HG02885 (cell line): ENCODE measurements at regions not wholly inside any gene's neighbourhood (a gene's known extent, or its start where the extent isn't known, plus 50 kb on each side); places are given as distances from the start of the nearest gene placed in this dataset.
"Not testable (repeated sequence)": the region's sequence is repeated elsewhere in the genome, so short reads cannot be mapped to it uniquely, and the experiment has no call there.

Source experiments
- ATAC-seq: cut with Tn5 transposase; IDR thresholded peaks from one replicate; pipeline ENCODE4 v1.9.1; 2021; ENCODE audit warnings: mild to moderate bottlenecking; ENCODE audit not compliant: unreplicated experiment, poor library complexity

GRCh38 chr9:25861421-25861820 lies 183.2 kb upstream of the TUSC1 start:
- ATAC-seq = no peak

GRCh38 chr9:25857147-25857546 lies 178.9 kb upstream of the TUSC1 start:
- ATAC-seq = no peak

GRCh38 chr9:25850803-25851202 lies 172.6 kb upstream of the TUSC1 start:
- ATAC-seq = no peak

DNA sequence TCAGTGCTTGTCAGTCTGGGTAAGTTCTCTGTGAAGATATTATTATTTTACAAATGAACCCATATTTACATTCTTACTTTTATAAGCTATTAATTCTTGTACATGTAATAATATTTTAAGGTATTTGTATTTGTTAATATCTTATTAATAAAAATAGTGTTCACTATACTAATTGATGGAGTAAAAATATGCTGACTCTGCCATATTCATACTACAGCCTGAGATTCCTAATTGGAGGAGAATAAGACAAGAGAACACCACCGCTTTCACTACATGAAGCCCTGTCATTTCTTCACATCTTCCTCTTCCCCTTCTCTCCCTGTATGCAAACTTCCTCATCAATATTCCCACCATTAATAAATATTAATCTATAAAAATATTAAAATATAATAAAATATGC lies 167.6 kb upstream of the TUSC1 start:
- no peak for ATAC-seq

DNA sequence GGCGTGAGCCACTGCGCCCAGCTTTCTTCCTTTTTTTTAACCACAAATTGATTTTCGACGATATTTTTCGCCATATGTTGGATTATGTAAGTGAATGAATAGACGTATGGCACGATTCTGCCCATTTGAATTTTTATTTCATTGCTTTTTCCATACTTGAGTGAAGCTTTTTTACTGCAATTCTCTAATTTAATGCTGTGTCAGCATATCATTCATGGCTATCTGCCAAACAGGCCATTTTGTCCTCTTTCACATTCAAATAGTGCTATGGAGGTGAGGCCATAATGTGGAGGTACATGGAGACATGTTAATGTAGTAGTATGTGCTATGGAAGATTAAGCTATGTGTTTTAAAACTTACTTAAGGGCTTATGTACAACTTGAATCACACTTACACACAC lies 152.1 kb upstream of the TUSC1 start:
- no peak for ATAC-seq

GRCh38 chr9:25827626-25828025 lies 149.4 kb upstream of the TUSC1 start:
- ATAC-seq = no peak

DNA sequence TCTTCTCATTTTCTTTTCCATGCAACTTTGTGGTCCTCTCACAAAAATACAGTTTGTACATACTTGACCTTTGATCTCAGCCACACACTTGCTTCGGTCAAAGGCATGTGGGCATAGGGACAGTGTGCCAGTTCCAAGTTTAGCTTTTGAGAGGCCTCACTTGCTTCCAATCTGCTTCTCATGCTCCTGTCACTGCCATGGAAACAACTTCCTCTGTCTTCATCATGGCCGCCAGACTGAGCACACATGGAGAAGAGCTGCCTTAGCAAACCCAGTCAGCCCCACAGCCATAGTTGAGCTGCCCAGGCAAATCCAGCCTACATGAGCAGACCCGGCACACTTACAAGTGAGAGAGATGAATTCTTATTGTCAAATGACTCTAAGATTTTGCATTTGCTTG lies 138.2 kb upstream of the TUSC1 start:
- no peak for ATAC-seq

DNA sequence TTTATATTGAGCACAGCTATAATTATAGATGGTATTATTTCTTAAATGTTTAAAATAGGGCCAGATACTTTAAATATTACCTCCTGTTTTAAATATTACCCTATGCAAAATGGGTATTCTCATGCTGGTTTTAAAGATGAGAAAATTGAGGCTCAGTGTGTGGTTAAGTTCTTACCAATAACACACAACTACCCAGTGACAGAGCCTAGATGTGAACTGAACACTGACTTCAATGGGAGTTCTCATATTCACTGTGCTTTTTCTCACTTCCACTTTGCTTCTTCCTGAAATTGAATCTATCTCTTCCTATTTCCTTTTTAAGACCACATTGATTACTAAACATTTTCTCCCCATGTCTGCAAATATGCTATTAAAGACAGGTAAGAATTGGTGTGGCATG lies 135.8 kb upstream of the TUSC1 start:
- no peak for ATAC-seq

DNA sequence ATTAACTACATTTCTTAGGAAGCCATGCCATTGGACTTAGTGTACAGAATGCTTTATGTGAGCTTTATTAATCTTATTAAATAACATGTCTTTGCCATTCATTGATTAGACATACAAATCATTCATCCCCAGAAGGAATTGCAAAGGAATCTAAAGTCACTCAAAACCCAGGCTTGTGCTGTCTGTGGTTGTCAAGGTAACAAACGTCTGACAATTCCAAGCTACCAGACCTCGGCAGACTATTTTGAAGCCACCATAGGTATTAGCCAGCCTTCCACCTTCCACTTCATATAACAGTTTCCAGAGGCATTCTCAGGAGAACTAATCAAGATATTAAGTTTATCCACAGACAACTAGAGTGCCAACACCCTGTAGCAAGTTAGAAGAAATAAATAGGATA lies 135.2 kb upstream of the TUSC1 start:
- ATAC-seq = no peak

DNA sequence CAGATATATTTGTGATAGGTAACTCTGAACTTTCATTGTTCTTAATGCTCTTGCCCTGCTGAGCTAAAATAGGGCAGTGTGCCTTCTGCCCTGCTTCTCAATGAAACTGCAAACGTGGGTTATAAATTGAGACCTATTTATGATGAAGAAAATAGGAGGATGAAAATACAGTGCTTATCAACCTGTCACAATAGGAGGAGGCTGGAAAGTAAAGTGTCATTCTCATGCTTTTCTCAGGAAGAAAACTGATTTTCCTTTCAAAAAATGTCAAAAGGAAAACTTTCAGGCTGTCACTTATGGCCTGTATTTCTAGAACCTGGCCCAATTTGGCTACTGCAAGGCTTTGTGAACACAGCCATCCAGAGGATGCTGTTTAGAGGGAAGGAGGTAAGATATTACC lies 130.3 kb upstream of the TUSC1 start:
- no peak for ATAC-seq

DNA sequence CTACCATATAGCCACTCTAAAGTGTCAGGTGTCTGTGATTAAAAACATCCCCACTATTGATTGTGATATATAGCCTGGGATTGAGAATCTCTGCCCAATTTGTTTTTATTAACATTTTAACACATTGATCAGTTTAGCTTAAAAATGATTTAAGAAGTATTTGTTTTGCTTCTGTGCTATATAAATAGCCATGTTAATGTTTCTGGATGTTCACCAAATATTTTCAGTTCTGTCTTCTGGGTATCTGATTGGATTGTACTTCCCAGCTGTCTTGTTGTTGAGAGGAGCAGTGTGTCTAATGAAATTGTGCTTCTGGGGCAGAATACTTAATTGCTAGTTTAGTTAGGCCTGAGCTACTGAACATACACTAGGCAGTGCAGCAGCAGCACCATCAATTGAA lies 126.6 kb upstream of the TUSC1 start:
- ATAC-seq = no peak

- not testable (repeated sequence) for ATAC-seq
Observed at GRCh38 chr9:25801989-25802388, 123.7 kb upstream of the TUSC1 start.

GRCh38 chr9:25773805-25774204 lies 95.6 kb upstream of the TUSC1 start:
- ATAC-seq = no peak

- ATAC-seq = no peak
Observed at GRCh38 chr9:25755951-25756350, 77.7 kb upstream of the TUSC1 start.

DNA sequence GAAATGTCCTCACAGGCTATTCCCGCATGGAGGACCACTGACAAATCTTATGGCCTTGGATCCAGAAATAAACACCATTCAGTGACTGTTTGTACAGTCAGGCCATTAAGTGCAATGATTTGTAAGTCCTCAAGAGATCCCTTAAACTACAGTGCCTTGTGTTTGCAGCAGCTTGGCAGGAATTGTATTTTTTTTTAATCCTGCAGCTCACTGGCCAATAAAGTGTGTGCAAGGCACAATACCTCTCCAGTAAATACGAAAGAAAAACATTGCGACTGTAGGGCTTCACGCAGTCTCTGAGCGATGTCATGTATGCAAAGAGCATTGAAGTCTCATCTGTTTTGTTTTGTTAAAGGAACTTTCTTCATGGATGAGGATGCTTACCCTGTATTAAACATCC lies 74.2 kb upstream of the TUSC1 start:
- ATAC-seq = no peak

- no peak for ATAC-seq
Observed at GRCh38 chr9:25742256-25742655, 64.0 kb upstream of the TUSC1 start.

GRCh38 chr9:25733336-25733982 lies 55.2 kb upstream of the TUSC1 start:
- no peak for ATAC-seq

GRCh38 chr9:25731895-25732794 lies 53.9 kb upstream of the TUSC1 start:
- ATAC-seq = not testable (repeated sequence)
